Heart right ventricle (tissue), 16 donors: ENCODE measurements at regions not wholly inside any gene's neighbourhood (a gene's known extent, or its start where the extent isn't known, plus 50 kb on each side); places are given as distances from the start of the nearest gene placed in this dataset.

Source experiments
- ATAC-seq, 8 donors: fragments of 200-7000 bp; cut with Tn5 transposase; one replicate each; pipeline ENCODE4 v1.9.1; 2020; ENCODE audit warnings: mild to moderate bottlenecking in 8 of 8, moderate library complexity in 8 of 8, moderate number of reproducible peaks in 1 of 8
- DNase-seq, 2 donors: peaks; one replicate each; pipeline ENCODE4 v3.0.0-alpha.2; 2020
- H3K27ac ChIP-seq, 10 donors: fragments of 200-600 bp; sonication (generic) in 2 of 10; one replicate each; pipeline versions ENCODE4 v1.5.0 to v1.8.0; 2020 to 2022; ENCODE audit warnings: mild to moderate bottlenecking in 3 of 10
- H3K27me3 ChIP-seq, 7 donors: fragments of 200-600 bp; one replicate each; pipeline ENCODE4 v1.8.0; 2021 to 2022; ENCODE audit warnings: mild to moderate bottlenecking in 2 of 7
- H3K36me3 ChIP-seq, 9 donors: fragments of 200-600 bp; sonication (generic) in 1 of 9; one replicate each; pipeline versions ENCODE4 v1.5.0 to v1.8.0; 2020 to 2022; ENCODE audit warnings: mild to moderate bottlenecking in 2 of 9
- H3K4me1 ChIP-seq, 9 donors: fragments of 200-600 bp; sonication (generic) in 1 of 9; one replicate each; pipeline versions ENCODE4 v1.5.0 to v1.8.0; 2020 to 2022; ENCODE audit warnings: mild to moderate bottlenecking in 4 of 9
- H3K4me3 ChIP-seq, 10 donors: fragments of 200-600 bp; sonication (generic) in 2 of 10; one replicate each; pipeline versions ENCODE4 v1.5.0 to v1.8.0; 2020 to 2022; ENCODE audit warnings: mild to moderate bottlenecking in 7 of 10, moderate library complexity in 2 of 10
- H3K9me3 ChIP-seq, 11 donors: fragments of 200-600 bp in 10 of 11; sonication (generic) in 2 of 11; one replicate each; pipeline versions ENCODE4 v1.5.0 to v1.8.0; 2013 to 2022; ENCODE audit warnings: mild to moderate bottlenecking in 2 of 11, control low read depth in 1 of 11, moderate library complexity in 1 of 11
- CTCF ChIP-seq, 9 donors: fragments of 200-600 bp; sonication (generic) in 2 of 9; IDR thresholded peaks; one replicate each; pipeline versions ENCODE4 v1.5.0 to v1.8.0; 2021 to 2022; ENCODE audit warnings: antibody characterized with exemption in 9 of 9, mild to moderate bottlenecking in 5 of 9, moderate library complexity in 1 of 9
- WGBS, 2 donors: extraction: QIAGEN DNeasy Blood & Tissue Kit; methylation state at CpG; one replicate each; pipeline ENCODE4 v1.1.7; 2013; ENCODE audit warnings: inconsistent platforms in 1 of 2; 5-methylcytosine and 5-hydroxymethylcytosine counted together
- intact Hi-C, 10 donors: fragments of 100-400 bp; cut with DNase I; formaldehyde crosslinking; loops; one replicate each; pipeline versions ENCODE4 v1.11.1 to v1.14.2; 2022
- donor health status: Arrhythmogenic right ventricular cardiomyopathy.
- donor health status: ischemic (EF 13 %, LVEDD 7.1; RV severe dilation, severe dysfunction).
- donor health status: healthy with polysubstance abuse.
- donor health status: DM: no; HTN: yes; CAD: no.
- donor health status: DM: no; HTN: no; CAD: no.
- donor health status: ischemic (EF 25% LVEDD 6.9; RV normal size, moderate dysfunction).
- donor health status: ischemic (EF 25% LVEDD 5.7; RV mildly dilated, moderate dysfunction).
- donor health status: healthy.
- donor health status: DM: yes; HTN: yes; CAD: no.
- donor health status: Ischemic cardiomyopathy.
- donor health status: ischemic (EF 35%, LVEDD 5.7; RV mildly dilated, moderate dysfunction).
- donor health status: nonischemic (EF 11% LVEDD 7.7; RV severe dilation, severe dysfunction).
- donor health status: DM: yes; HTN: yes; CAD: no.
- donor health status: PGD.
- donor health status: ischemic (EF 29% LVEDD 5.4; RV normal size, mild dysfunction).
- donor health status: nonischemic (EF 23%, LVEDD 6.1; RV moderate dilation, normal function).

DNA sequence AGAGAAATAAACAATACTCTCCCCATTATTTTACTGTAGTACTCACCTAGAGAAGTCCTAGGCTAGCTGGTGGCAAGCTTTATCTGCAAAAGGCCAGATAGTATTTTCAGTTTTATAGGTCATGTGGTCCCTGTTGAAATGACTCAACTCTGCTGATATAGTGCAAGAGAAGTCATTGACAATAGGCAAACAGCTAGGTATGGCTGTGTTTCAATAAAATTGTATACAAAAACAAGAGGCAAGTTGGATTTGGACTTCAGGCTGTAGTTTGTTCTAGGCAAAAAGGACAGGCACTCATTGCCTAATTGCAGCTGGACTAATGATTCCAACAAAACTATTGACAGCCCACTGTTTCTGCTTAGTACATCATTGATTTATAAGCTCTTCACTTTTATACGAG is 328.0 kb upstream of the PDZRN3 start:
- ATAC-seq (no peak), DNase-seq (no peak)
- Histone ChIP-seq H3K36me3 (no peaks in the 10 kb centered on the region), H3K4me3 (no peak overlapping the region), H3K4me1 (peaks cover 0 to 6% (median 0%) of the 10 kb centered on the region in 9 donors), H3K27me3 (no peaks in the 10 kb centered on the region), H3K27ac (no peak overlapping the region), H3K9me3 (peaks cover 0 to 8% (median 2%) of the 10 kb centered on the region in 11 donors)
- intact Hi-C loops, result no loop called here
- no peak for TF ChIP-seq CTCF (IDR thresholded peaks at IDR 0.05)
- 68 to 74% methylated on average over 1 of the region's 1 CpG for WGBS, 2 donors

DNA sequence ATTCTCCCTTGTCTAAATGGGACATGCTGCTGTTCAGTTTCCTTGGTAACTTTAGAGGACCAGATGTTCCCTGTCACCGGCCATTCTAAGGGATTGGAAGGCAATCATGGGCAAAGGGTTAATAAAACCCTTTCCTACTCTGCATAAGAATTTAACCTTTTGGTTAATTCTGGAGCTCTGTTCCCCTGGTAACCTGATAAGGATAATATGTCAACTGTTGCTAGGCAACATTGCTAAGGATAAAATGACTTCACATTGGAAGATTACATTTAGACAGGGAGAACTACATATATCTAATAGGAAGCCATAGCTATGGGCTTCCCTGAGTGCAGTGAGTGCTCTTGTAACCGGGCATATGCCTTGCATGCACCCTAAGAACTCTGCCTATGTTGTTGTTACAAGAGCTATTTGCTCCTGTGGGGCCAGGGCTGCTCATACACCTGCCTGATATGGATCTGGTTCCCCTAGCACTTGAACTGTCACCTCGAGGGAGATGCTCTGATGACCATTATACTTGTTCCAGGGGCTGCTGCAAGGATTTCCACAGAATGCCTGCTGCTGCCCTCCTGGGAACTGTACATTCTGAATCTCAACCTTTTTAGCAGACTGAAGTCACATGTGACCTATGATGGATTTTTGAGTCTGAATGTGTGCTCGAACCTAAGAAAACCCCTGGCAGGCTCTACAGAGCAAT is 326.3 kb upstream of the PDZRN3 start:
- intact Hi-C loops, result no loop called here
- no peak overlapping the region for H3K27ac ChIP-seq

DNA sequence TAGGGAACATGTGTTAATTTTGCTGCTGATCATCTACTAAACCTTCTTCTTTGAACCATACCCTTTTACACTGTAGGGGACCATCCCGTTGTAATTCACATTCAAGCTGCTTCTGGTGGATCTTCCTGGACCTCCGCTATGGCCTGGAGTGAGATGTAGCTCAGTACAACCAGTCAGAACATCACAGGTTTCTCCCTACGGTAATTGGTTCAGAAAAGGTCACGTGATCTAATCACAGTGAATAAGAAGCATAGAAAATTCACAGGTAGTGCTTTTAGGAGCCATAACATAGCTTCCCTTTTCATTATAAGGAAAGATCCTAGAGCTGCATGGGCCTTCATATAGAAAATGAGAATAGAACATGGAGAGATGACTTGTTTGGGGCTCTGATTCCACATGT is 320.8 kb upstream of the PDZRN3 start:
- no peak for TF ChIP-seq CTCF (IDR thresholded peaks at IDR 0.05)
- 82 to 86% methylated on average over 4 of the region's 4 CpGs for WGBS, 2 donors
- intact Hi-C loops, result no loop called here
- Histone ChIP-seq H3K27ac (no peak overlapping the region), H3K27me3 (no peaks in the 10 kb centered on the region), H3K36me3 (no peaks in the 10 kb centered on the region), H3K4me3 (no peak overlapping the region), H3K9me3 (peaks cover 0 to 9% (median 0%) of the 10 kb centered on the region in 11 donors), H3K4me1 (no peaks in the 10 kb centered on the region)
- no peak for DNase-seq
- ATAC-seq, result no peak

More for the DNA sequence above, 326.3 kb upstream of the PDZRN3 start:
- no peak for TF ChIP-seq CTCF (IDR thresholded peaks at IDR 0.05)
- Histone ChIP-seq H3K4me1 (peaks cover 0 to 6% (median 0%) of the 10 kb centered on the region in 9 donors), H3K9me3 (no peaks in the 10 kb centered on the region), H3K4me3 (no peak overlapping the region), H3K36me3 (no peaks in the 10 kb centered on the region), H3K27me3 (no peaks in the 10 kb centered on the region)
- ATAC-seq, result no peak
- 54 to 57% methylated on average over 4 of the region's 4 CpGs for WGBS, 2 donors
- no peak for DNase-seq

DNA sequence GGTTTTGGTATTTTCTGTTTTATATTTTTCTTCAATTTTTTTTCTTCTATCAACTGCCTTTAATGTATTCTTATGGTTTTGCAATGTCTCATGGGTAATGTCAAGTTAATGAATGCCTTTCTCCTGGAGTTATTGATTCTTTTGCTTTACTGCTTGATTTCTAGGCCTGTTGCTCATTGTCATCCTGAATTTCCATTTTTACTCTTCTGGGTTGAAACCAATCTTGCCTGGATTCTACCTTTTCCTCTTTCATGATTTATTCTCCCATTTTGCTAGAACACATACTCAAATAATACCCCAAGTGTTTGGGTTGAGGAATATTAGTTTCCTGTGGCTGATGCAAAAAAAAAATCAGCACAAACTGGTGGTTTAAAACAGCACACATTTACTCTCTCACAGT is 315.2 kb upstream of the PDZRN3 start:
- ATAC-seq (no peak), DNase-seq (no peak)
- no peak overlapping the region for H3K4me3 ChIP-seq
- no peak for TF ChIP-seq CTCF (IDR thresholded peaks at IDR 0.05)
- no peak overlapping the region for H3K27ac ChIP-seq
- no peaks in the 10 kb centered on the region for H3K4me1 ChIP-seq
- H3K9me3 ChIP-seq, result peaks cover 0 to 16% (median 0%) of the 10 kb centered on the region in 11 donors
- H3K36me3 ChIP-seq, result no peaks in the 10 kb centered on the region
- intact Hi-C loops, result no loop called here
- no peaks in the 10 kb centered on the region for H3K27me3 ChIP-seq
